GM18858 (cell line): ENCODE measurements at regions not wholly inside any gene's neighbourhood (a gene's known extent, or its start where the extent isn't known, plus 50 kb on each side); places are given as distances from the start of the nearest gene placed in this dataset.
"Not testable (repeated sequence)": the region's sequence is repeated elsewhere in the genome, so short reads cannot be mapped to it uniquely, and the experiment has no call there.

Experiments
- ATAC-seq: cut with Tn5 transposase; IDR thresholded peaks from one replicate; pipeline ENCODE4 v1.9.1; 2021; ENCODE audit not compliant: unreplicated experiment

DNA sequence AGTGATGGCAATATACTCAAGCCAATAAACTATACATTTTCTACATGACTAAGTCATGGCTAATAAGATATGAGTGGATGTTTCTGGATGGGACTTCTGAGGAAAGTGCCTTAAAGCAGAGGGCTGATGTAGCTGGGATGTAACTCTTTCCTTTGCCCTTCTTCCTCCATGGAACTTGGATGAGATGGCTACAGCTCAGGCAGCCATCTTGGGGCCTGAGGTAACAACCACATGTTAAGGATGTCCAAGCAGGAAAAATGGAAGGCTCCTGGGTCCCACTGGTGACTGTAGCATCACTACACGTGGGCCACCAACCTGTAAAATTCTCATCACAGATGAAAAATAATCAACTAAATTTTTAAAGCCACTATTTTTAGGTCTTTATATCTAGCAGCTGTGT lies 54.4 kb upstream of the GRIP1 start:
- no peak for ATAC-seq

DNA sequence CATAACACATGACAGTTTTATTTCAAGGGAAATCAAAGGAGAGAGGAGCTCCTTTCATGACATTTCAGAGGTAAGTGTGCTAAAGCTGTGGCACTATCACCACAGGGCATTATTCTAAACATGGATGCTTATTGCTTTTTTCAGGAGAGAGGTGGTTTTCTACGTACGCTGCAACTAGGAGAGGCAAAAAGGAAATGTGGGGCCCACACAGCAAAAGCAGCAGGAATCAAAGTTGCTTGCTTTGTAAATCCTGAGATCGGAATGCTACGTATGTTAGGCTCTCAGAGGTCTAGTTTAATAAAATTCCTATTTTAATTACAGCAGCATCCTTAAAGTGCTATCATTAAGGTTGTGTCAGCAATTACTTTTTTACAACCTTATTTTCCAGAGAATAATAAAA lies 55.0 kb upstream of the GRIP1 start:
- no peak for ATAC-seq

- ATAC-seq, result no peak
Measured at GRCh38 chr12:66735275-66735674, 56.4 kb upstream of the GRIP1 start.

GRCh38 chr12:66736931-66737330 lies 58.1 kb upstream of the GRIP1 start:
- no peak for ATAC-seq

DNA sequence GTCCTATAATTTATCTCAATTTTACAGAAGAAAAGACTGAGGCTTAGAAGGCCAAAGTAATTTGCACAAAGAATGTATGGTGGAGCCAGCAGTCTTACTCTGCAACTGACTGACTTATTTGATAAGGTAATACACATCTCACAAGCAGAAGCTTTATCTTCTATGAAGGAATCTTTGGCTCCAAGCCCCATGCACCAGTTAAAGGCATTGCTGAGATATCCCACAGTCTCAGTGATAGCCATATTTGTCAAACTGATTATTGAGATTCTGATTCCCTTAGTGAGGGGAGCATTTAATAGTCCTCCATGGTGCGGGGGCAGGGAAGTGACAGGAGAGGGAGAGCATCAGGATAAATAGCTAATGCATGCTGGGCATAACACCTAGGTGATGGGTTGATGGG lies 60.4 kb upstream of the GRIP1 start:
- ATAC-seq, result no peak

GRCh38 chr12:66739940-66740651 lies 61.2 kb upstream of the GRIP1 start:
- no peak for ATAC-seq

DNA sequence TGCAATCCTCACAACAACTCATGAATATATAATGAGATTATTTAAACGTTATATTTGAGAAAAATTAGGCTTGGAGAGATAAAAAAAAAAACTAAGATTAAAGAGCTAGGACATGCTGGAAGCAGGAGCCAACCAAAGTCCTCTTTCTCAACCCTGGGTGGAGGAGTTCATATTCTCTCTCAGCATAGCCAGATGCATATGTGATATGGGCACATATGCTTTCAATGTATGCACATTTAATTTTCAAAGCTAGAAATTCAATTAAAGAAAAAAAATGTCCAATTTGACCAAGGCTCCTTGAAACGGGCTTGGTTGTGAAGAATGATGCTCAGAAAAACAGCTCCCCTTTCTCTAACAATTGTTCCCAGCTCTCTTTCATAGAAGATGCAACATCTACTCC lies 61.9 kb upstream of the GRIP1 start:
- ATAC-seq, result no peak

DNA sequence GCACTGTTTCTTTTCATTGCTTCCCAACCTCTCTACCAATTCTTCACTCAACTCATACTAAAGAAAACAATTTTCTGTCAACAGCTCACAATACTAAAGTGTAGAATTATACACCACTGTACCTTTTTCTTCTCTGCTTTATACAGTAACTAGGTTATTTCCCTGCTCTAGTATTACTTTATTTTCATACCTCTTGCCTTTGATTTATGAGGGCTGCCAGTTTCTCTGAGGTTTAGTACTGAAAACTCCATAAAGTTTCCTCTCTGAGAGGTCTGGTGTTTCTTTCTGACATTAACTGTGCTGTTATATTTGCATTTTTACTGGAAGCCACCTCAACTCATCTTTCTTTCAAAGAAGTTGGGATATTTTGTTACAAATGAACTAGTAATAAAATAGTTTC lies 63.0 kb upstream of the GRIP1 start:
- ATAC-seq, result no peak

DNA sequence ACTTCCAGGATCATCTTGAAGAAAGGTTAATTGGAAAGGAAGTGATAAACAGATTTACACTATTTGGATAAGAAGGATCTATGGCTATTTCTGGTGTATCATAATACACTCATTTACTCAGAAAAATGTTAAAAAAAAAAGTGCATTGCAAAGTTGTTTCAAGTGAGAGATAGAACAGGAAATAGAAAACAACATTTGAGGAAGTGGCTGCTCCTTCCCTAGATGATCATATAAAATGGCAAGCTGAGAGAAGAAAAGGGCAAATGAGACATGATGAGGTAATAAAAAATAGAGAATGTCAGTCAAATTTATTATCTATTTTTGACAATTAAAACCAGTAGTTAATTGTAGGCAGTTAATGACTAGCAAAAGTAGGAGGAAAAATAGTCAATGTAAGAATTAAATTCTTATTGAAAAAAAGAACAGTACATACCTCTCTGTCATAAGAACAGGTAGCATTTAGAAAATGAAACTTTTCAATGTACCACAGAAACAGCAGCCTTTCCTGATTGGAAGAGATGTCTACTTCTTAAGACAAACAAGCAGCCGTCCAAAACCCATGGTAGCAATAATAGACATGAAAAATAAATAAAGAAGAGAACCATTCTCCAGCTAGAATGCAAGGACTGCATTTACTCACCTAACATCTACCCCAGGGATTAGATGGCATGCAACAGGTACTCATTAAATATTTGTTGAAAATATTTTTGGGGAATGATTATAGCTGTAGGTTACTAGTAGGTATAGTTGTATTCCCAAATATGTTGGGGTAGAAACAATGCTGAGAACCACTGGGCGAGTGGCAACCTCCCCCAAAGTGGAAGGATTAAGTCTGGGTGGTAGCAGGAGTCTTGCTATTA lies 63.9 kb upstream of the GRIP1 start:
- no peak for ATAC-seq

DNA sequence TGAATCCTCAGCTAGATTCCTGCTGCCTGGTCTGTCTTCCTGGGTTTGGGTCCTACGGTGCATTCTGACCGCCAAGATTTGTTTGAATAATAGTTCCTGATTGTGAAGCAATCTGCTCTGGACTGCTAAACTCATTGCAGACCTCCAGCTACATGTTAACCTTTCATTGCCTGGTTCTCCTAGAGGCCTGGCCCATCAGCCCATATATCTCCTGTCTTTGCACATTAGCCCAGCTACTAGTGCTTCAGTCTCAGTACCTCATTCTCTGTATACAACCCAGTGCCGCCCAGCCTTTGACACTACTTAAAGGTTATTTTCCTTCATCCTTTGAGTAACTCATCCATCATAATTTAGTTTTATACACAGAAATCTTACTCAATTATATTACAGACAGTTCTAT lies 65.6 kb upstream of the GRIP1 start:
- no peak for ATAC-seq

DNA sequence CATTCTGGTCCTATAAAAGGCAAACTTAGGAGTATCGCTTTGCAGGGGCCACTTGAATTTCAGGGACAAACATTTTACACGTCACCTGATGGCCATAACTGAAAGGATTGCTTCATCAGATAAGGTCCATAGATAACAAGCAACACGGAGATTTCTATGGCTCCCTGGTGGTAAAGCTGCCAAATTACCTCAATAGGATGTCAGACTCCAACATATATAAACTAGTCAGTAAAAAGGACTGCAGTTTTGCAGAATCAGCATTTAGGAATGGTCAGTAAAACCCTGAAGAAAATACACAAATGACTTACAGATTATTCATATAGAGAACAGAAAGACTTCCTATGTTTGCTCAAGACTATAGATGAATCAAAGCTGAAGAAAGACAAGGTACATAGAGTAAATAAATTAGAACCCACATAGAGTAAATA lies 66.1 kb upstream of the GRIP1 start:
- ATAC-seq, result no peak

- ATAC-seq, result no peak
Measured at GRCh38 chr12:66746489-66747201, 67.8 kb upstream of the GRIP1 start.

DNA sequence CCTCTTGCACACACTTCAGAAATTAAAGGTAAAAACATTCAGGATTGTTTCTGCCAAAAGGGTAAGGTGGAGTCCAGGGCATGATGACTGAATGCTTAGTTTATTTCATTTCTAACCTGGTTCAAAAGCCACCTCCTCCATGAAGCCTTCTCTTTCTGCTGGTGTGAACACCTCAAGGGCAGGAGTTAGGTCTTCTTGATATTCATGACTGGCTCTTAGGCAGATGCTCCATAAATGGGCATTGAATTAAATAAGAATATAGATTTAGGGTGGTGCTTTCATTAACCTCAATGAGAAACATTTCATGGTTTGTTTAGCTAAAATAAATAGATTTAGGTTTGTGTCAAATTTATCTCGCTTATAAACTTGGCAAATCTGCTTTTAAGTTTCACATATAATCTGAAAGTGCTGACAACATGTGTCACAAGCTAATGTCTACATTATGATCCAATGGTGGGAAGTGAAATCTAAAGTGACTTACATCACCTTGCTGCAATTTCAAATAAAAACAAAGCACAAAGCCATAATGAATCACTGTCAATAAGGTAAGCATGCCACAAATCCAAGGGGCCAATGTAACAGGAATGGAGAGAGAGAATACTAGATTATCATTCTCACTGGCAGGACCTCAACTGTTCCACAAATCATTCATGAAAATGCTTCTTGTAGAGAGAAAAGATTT lies 72.7 kb upstream of the GRIP1 start:
- no peak for ATAC-seq

DNA sequence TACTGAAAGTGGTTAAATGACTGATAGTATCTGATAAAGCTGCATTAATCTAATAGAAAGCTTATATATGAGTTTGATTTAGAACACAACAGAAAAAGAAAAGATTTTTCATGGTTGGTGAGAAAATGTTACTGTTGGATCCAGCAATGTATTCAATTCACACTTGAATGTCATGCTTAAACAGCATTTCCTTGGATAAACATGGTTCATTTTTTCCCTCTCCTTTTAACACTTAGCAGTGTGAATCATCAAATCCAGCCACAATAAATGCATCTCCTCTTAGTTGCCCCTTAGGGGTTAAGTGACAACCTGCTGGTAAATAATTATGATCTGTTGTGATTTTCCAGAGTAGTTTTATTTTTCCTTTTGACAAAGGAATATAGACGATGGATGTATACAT lies 74.9 kb upstream of the GRIP1 start:
- no peak for ATAC-seq

DNA sequence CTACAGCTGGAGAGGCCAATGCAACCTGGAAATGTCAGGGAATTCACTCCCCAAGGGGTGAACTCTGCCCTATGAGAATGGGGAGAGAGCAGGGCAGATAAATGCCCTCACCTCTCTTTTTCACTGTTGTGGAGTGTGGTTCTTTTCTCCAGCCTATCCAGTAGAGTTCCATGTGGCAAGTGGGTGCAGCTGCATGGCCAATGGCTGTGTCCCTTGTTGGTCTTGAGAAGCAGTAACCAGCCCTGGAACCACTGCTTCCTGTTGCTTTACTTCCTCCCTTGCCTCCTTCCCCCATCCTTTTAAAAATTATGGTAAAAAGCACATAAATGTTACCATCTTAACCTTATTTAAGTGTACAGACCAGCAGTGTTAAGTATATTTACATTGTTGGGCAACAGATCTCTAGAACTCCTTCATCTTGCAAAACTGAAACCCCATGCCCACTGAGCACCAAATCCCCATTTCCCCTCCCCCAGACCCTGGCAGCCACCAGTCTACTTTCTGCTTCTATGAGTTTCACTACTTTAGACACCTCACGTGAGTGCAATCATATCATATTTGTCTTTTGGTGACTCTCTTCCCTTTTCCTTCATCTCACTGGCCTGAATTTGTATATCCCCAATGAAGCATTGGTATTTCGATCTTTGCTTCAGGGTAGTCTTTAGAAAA lies 77.0 kb upstream of the GRIP1 start:
- no peak for ATAC-seq

DNA sequence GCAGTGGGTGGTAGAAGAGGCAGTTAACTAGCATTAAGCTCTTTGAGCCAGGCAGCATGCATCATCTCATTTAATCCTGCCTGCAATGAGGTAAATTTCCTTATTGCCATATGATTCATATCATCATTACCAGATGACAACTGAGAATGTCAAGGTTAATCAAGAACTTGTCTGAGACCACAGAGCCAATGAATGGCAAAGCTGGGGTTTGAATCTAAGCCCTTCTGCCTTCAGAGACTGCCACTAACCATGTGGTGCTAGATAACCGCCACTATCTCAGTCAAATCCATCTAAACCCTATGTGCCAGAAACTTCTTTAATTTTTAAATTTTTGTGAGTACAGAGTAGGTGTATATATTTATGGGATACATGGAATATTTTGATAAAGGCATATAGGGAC lies 77.8 kb upstream of the GRIP1 start:
- ATAC-seq, result no peak

- not testable (repeated sequence) for ATAC-seq
Measured at GRCh38 chr12:66760122-66760521, 81.2 kb upstream of the GRIP1 start.

- no peak for ATAC-seq
Measured at GRCh38 chr12:66763467-66763866, 84.6 kb upstream of the GRIP1 start.

- ATAC-seq, result no peak
Measured at GRCh38 chr12:66765204-66765603, 86.3 kb upstream of the GRIP1 start.

GRCh38 chr12:66767536-66767935 lies 88.7 kb upstream of the GRIP1 start:
- ATAC-seq, result no peak

DNA sequence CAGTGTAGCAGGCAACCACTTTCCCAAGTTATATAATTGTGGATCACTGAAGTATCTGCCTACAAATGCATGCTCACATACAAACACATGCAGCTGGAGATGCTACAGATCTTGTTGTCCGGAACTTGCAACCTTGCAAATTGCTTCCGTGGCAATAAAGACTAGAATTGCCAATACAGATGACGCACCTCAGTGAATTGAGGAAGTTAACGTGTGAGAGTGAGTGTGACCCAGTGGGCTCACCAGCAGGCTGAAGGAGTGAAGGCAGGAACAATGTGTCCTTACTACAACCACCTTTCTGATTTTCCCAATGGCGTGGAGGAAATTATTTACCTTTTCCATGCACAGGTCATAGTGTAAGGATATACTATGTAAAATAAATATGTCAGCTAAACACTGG lies 89.4 kb upstream of the GRIP1 start:
- no peak for ATAC-seq
